ENCODE measurements at regions not wholly inside any gene's neighbourhood (a gene's known extent, or its start where the extent isn't known, plus 50 kb on each side); places are given as distances from the start of the nearest gene placed in this dataset.

DNA sequence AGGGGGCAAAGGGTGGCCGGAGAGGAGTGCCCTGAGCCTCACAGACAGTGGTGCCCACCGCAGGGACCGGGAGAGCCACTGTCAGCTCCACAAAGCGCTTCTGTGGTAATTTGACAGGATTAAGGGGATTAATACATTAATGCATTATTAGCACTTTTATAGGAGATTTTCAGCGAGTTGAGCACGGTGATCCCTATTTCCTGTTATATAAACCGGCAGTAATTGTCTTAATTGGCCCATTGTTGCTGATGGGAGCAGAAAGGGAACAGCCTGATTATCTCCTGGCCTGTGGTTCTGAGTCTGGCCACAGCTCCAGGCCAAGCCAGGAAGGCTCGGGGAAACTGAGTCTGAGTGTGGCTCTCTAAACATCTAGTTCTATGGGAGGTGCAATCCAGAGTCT lies 423.6 kb downstream of the CDK5RAP2 start (continued):
- no peak for TF ChIP-seq ZNF280C (tag by site-specific recombination; IDR thresholded peaks at IDR 0.05)
- TF ChIP-seq ZNF76 (tag by site-specific recombination; IDR thresholded peaks at IDR 0.05; ENCODE audit: borderline replicate concordance, low read depth) = no peak
- TF ChIP-seq, protein P1, sequence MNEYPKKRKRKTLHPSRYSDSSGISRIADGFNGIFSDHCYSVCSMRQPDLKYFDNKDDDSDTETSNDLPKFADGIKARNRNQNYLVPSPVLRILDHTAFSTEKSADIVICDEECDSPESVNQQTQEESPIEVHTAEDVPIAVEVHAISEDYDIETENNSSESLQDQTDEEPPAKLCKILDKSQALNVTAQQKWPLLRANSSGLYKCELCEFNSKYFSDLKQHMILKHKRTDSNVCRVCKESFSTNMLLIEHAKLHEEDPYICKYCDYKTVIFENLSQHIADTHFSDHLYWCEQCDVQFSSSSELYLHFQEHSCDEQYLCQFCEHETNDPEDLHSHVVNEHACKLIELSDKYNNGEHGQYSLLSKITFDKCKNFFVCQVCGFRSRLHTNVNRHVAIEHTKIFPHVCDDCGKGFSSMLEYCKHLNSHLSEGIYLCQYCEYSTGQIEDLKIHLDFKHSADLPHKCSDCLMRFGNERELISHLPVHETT (tag by site-specific recombination; IDR thresholded peaks at IDR 0.05) = no peak
- no peak for TF ChIP-seq ZNF335 (tag by site-specific recombination; conservative IDR thresholded peaks at IDR 0.05)

GRCh38 chr9:120153258-120153657 lies 426.7 kb downstream of the CDK5RAP2 start:
- H3K36me3 ChIP-seq (ENCODE audit: control insufficient read depth in 2 of 2, insufficient read depth in 1 of 2, low read length in 2 of 2) = no peaks in the 10 kb centered on the region
- TF ChIP-seq ZNF660 (tag by site-specific recombination; IDR thresholded peaks at IDR 0.05) = no peak
- no peak for TF ChIP-seq ZNF311 (tag by site-specific recombination; IDR thresholded peaks at IDR 0.05; ENCODE audit: borderline replicate concordance)
- no peak for TF ChIP-seq ZEB2 (tag by site-specific recombination; IDR thresholded peaks at IDR 0.05)
- no peak for TF ChIP-seq ZNF701 (tag by site-specific recombination; IDR thresholded peaks at IDR 0.05)
- TF ChIP-seq ZBTB21 (tag by site-specific recombination; IDR thresholded peaks at IDR 0.05) = no peak
- no peak for TF ChIP-seq ZNF548 (tag by site-specific recombination; IDR thresholded peaks at IDR 0.05)
- TF ChIP-seq INSM2 (tag by site-specific recombination; IDR thresholded peaks at IDR 0.05) = no peak
- no peak for TF ChIP-seq SALL2 (tag by site-specific recombination; IDR thresholded peaks at IDR 0.05; ENCODE audit: borderline replicate concordance)
- TF ChIP-seq ZNF221 (tag by site-specific recombination; IDR thresholded peaks at IDR 0.05; ENCODE audit: borderline replicate concordance) = no peak
- no peak for TF ChIP-seq ZNF132 (tag by site-specific recombination; IDR thresholded peaks at IDR 0.05; ENCODE audit: borderline replicate concordance)
- TF ChIP-seq, protein P2, sequence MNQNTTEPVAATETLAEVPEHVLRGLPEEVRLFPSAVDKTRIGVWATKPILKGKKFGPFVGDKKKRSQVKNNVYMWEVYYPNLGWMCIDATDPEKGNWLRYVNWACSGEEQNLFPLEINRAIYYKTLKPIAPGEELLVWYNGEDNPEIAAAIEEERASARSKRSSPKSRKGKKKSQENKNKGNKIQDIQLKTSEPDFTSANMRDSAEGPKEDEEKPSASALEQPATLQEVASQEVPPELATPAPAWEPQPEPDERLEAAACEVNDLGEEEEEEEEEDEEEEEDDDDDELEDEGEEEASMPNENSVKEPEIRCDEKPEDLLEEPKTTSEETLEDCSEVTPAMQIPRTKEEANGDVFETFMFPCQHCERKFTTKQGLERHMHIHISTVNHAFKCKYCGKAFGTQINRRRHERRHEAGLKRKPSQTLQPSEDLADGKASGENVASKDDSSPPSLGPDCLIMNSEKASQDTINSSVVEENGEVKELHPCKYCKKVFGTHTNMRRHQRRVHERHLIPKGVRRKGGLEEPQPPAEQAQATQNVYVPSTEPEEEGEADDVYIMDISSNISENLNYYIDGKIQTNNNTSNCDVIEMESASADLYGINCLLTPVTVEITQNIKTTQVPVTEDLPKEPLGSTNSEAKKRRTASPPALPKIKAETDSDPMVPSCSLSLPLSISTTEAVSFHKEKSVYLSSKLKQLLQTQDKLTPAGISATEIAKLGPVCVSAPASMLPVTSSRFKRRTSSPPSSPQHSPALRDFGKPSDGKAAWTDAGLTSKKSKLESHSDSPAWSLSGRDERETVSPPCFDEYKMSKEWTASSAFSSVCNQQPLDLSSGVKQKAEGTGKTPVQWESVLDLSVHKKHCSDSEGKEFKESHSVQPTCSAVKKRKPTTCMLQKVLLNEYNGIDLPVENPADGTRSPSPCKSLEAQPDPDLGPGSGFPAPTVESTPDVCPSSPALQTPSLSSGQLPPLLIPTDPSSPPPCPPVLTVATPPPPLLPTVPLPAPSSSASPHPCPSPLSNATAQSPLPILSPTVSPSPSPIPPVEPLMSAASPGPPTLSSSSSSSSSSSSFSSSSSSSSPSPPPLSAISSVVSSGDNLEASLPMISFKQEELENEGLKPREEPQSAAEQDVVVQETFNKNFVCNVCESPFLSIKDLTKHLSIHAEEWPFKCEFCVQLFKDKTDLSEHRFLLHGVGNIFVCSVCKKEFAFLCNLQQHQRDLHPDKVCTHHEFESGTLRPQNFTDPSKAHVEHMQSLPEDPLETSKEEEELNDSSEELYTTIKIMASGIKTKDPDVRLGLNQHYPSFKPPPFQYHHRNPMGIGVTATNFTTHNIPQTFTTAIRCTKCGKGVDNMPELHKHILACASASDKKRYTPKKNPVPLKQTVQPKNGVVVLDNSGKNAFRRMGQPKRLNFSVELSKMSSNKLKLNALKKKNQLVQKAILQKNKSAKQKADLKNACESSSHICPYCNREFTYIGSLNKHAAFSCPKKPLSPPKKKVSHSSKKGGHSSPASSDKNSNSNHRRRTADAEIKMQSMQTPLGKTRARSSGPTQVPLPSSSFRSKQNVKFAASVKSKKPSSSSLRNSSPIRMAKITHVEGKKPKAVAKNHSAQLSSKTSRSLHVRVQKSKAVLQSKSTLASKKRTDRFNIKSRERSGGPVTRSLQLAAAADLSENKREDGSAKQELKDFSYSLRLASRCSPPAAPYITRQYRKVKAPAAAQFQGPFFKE (tag by site-specific recombination; IDR thresholded peaks at IDR 0.05; ENCODE audit: borderline replicate concordance) = no peak
- no peak for TF ChIP-seq ZNF596 (tag by site-specific recombination; IDR thresholded peaks at IDR 0.05)
- TF ChIP-seq, protein P3, sequence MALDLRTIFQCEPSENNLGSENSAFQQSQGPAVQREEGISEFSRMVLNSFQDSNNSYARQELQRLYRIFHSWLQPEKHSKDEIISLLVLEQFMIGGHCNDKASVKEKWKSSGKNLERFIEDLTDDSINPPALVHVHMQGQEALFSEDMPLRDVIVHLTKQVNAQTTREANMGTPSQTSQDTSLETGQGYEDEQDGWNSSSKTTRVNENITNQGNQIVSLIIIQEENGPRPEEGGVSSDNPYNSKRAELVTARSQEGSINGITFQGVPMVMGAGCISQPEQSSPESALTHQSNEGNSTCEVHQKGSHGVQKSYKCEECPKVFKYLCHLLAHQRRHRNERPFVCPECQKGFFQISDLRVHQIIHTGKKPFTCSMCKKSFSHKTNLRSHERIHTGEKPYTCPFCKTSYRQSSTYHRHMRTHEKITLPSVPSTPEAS (tag by site-specific recombination; IDR thresholded peaks at IDR 0.05) = no peak
- no peak for TF ChIP-seq ZNF423 (tag by site-specific recombination; IDR thresholded peaks at IDR 0.05)
- no peak for TF ChIP-seq ZNF544 (tag by site-specific recombination; IDR thresholded peaks at IDR 0.05)
- no peak for TF ChIP-seq AEBP2 (tag by site-specific recombination; IDR thresholded peaks at IDR 0.05; ENCODE audit: borderline replicate concordance)
- no peak overlapping the region for H3K27ac ChIP-seq (ENCODE audit: extremely low read depth, low read depth, low read length)
- no peak overlapping the region for H3K4me3 ChIP-seq (ENCODE audit: low read depth, low read length)
- ChIA-PET CTCF (interaction anchor here (0.6 kb wide), 1 partner anchor 241 kb away, joined by 3 read pairs; no protein-coding TSS in a partner anchor), POLR2A (interaction anchor here (0.6 kb wide), 1 partner anchor 149 kb away, joined by 3 read pairs; no protein-coding TSS in a partner anchor)
- no peaks in the 10 kb centered on the region for H3K9me3 ChIP-seq (ENCODE audit: control insufficient read depth, insufficient read depth, low read depth, low read length)
- no peaks in the 10 kb centered on the region for H3K4me1 ChIP-seq (ENCODE audit: control insufficient read depth, insufficient read depth, low read length)

Data from HEK293 (cell line).